IPS-18a (cell line): ENCODE measurements at regions not wholly inside any gene's neighbourhood (a gene's known extent, or its start where the extent isn't known, plus 50 kb on each side); places are given as distances from the start of the nearest gene placed in this dataset.

Experiments
- H3K27ac ChIP-seq: one replicate; pipeline ENCODE4 v1.5.1; 2013; ENCODE audit warnings: low read length
- H3K27me3 ChIP-seq: one replicate; pipeline ENCODE4 v1.6.1; 2013; ENCODE audit warnings: mild to moderate bottlenecking, low read length; ENCODE audit not compliant: control insufficient read depth, insufficient read depth
- H3K36me3 ChIP-seq: one replicate; pipeline ENCODE4 v1.6.1; 2013; ENCODE audit warnings: low read depth, low read length; ENCODE audit not compliant: control insufficient read depth
- H3K4me1 ChIP-seq: one replicate; pipeline ENCODE4 v1.6.1; 2013; ENCODE audit warnings: low read depth, low read length; ENCODE audit not compliant: control insufficient read depth
- H3K4me3 ChIP-seq: one replicate; pipeline ENCODE4 v1.5.1; 2013; ENCODE audit warnings: low read length
- H3K9ac ChIP-seq: one replicate; pipeline ENCODE4 v1.6.1; 2013; ENCODE audit warnings: mild to moderate bottlenecking, low read length, moderate library complexity
- H3K9me3 ChIP-seq: one replicate; pipeline ENCODE4 v1.6.1; 2013; ENCODE audit warnings: low read depth, low read length; ENCODE audit not compliant: control insufficient read depth

GRCh38 chr1:224507771-224508523, 73.3 kb upstream of the WDR26 start:
- no peak overlapping the region for H3K27ac ChIP-seq
- H3K9ac ChIP-seq = no peak overlapping the region
- H3K4me3 ChIP-seq = no peak overlapping the region

DNA sequence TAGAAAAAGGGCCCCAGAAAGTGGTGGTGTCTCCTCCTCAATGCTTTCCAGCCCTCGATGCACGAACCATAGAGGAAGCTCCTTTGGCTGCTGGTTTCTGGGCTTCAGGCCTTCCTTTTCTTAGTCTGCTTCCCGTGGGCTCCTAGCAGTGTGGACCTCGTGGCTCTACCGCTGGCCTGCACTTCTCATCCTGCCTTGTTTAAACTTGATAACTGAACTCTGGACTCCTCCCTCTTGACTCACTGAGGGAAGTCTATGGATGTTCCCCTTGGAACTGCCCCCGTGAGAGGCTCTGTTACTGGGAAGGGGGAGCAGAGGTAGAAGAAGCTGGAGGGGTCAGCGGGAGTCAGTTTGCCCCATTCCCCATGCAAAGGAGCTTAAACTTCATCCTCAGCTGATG, 75.3 kb upstream of the WDR26 start:
- Histone ChIP-seq H3K36me3 (no peaks in the 10 kb centered on the region), H3K27me3 (no peaks in the 10 kb centered on the region), H3K9me3 (no peaks in the 10 kb centered on the region), H3K4me3 (no peak overlapping the region), H3K27ac (no peak overlapping the region), H3K4me1 (no peaks in the 10 kb centered on the region), H3K9ac (no peak overlapping the region)

More at GRCh38 chr1:224507771-224508523, 73.3 kb upstream of the WDR26 start:
- Histone ChIP-seq H3K4me1 (peaks cover 11% of the 10 kb centered on the region), H3K9me3 (no peaks in the 10 kb centered on the region), H3K36me3 (no peaks in the 10 kb centered on the region), H3K27me3 (no peaks in the 10 kb centered on the region)

- Histone ChIP-seq H3K4me1 (no peaks in the 10 kb centered on the region), H3K9ac (no peak overlapping the region), H3K27ac (no peak overlapping the region)
These were observed 76.5 kb upstream of the WDR26 start for GRCh38 chr1:224510880-224511645.

GRCh38 chr1:224512600-224513151, 78.1 kb upstream of the WDR26 start:
- no peak overlapping the region for H3K27ac ChIP-seq
- no peaks in the 10 kb centered on the region for H3K27me3 ChIP-seq
- H3K9me3 ChIP-seq = no peaks in the 10 kb centered on the region
- no peak overlapping the region for H3K9ac ChIP-seq
- H3K4me1 ChIP-seq = no peaks in the 10 kb centered on the region
- H3K36me3 ChIP-seq = no peaks in the 10 kb centered on the region
- no peak overlapping the region for H3K4me3 ChIP-seq

More at GRCh38 chr1:224510880-224511645, 76.5 kb upstream of the WDR26 start:
- Histone ChIP-seq H3K27me3 (no peaks in the 10 kb centered on the region), H3K4me3 (no peak overlapping the region), H3K9me3 (no peaks in the 10 kb centered on the region), H3K36me3 (no peaks in the 10 kb centered on the region)

GRCh38 chr1:224513383-224513782, 78.8 kb upstream of the WDR26 start:
- no peak overlapping the region for H3K4me3 ChIP-seq
- H3K4me1 ChIP-seq = no peaks in the 10 kb centered on the region
- no peaks in the 10 kb centered on the region for H3K36me3 ChIP-seq
- H3K9ac ChIP-seq = no peak overlapping the region
- H3K9me3 ChIP-seq = no peaks in the 10 kb centered on the region
- H3K27me3 ChIP-seq = no peaks in the 10 kb centered on the region
- H3K27ac ChIP-seq = no peak overlapping the region

DNA sequence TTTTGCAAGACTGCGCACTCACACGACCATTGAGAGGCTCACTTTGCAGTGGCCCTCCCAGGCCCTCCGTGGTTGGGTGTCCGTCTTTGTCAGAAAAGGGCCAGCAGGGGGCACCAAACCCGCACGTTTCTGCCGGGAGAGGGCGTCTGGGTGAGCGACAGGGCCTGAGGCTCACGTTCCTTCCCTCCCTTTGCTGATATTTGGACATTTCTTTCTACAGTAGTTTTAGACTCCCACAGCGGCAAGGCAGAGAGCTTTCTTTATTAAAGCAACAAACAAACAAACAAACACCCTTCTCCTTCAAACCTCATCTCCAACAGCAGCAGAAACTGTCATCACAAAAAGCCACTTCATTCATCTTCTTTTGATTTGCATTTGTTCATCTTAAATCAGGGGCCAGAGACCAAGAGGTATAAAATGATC, 79.2 kb upstream of the WDR26 start:
- no peak overlapping the region for H3K27ac ChIP-seq

DNA sequence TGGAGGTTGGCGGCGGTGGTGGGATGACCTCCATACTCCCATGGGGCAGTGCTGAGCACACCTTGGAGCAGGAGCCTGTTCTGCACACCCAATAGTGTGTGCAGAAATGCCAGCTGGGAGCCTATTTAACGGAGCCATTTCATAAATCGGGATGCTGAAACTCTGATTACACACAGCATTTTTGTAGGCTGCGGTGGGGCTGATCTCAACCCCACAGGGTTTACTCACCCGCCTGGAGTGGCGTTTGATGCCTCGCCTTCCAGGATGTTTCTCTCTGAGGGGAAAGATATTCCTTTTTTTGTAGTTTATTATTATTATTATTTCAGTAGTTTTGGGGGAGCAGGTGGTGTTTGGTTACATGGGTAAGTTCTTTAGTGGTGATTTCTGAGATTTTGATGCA, 82.6 kb upstream of the WDR26 start:
- H3K9me3 ChIP-seq = no peaks in the 10 kb centered on the region
- H3K27ac ChIP-seq = no peak overlapping the region
- H3K9ac ChIP-seq = no peak overlapping the region
- H3K4me3 ChIP-seq = no peak overlapping the region
- H3K27me3 ChIP-seq = no peaks in the 10 kb centered on the region
- no peaks in the 10 kb centered on the region for H3K36me3 ChIP-seq
- no peaks in the 10 kb centered on the region for H3K4me1 ChIP-seq

More for the DNA sequence above, 79.2 kb upstream of the WDR26 start:
- H3K9ac ChIP-seq = no peak overlapping the region
- no peak overlapping the region for H3K4me3 ChIP-seq
- H3K27me3 ChIP-seq = no peaks in the 10 kb centered on the region
- no peaks in the 10 kb centered on the region for H3K36me3 ChIP-seq
- no peaks in the 10 kb centered on the region for H3K9me3 ChIP-seq
- no peaks in the 10 kb centered on the region for H3K4me1 ChIP-seq

GRCh38 chr1:224518528-224518927, 83.9 kb upstream of the WDR26 start:
- no peak overlapping the region for H3K27ac ChIP-seq
- H3K27me3 ChIP-seq = no peaks in the 10 kb centered on the region
- no peaks in the 10 kb centered on the region for H3K4me1 ChIP-seq
- no peak overlapping the region for H3K4me3 ChIP-seq
- H3K9ac ChIP-seq = no peak overlapping the region
- H3K9me3 ChIP-seq = no peaks in the 10 kb centered on the region
- H3K36me3 ChIP-seq = no peaks in the 10 kb centered on the region

DNA sequence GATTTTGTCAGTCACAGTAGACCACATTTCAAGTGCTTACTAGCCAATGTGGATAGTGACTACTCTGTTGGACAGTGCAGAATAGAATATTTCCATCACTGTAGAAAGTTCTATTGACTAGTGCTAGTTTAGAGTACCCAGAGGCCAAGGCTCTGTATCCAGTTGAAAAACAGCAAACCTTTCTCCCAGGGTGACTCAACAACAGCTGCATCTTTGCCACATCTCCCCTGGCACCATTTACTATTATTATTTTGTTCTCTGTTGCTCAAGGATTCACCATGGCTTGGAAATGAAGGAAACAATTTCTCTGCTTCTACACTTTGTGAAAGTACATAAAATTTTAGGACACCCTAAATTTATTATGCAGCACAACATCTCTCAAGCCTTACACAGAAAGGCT, 85.3 kb upstream of the WDR26 start:
- no peak overlapping the region for H3K4me3 ChIP-seq
- no peaks in the 10 kb centered on the region for H3K4me1 ChIP-seq
- H3K9ac ChIP-seq = no peak overlapping the region
- H3K27ac ChIP-seq = no peak overlapping the region
- no peaks in the 10 kb centered on the region for H3K9me3 ChIP-seq
- H3K36me3 ChIP-seq = no peaks in the 10 kb centered on the region
- H3K27me3 ChIP-seq = no peaks in the 10 kb centered on the region

DNA sequence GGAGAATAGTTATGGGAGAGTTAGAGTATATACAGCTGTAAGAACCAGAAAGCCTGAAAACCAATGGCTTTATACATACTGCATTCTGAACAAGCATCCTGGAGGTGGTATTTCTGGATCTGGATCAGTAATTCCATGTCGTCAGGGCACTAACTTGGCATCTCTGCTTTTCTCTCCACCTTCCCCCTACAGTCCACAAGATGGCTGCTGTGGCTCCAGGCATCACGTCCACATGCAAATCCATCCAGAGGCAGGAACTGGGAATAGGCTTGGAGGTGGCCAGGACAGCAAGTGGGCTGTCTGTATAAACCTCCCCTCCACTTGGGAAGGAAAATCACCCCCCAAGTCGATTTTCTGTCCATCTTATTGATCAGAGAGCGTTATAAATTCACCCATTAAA, 86.2 kb upstream of the WDR26 start:
- H3K4me1 ChIP-seq = no peaks in the 10 kb centered on the region
- H3K36me3 ChIP-seq = no peaks in the 10 kb centered on the region
- H3K9me3 ChIP-seq = no peaks in the 10 kb centered on the region
- H3K4me3 ChIP-seq = no peak overlapping the region
- no peaks in the 10 kb centered on the region for H3K27me3 ChIP-seq
- no peak overlapping the region for H3K27ac ChIP-seq
- H3K9ac ChIP-seq = no peak overlapping the region

DNA sequence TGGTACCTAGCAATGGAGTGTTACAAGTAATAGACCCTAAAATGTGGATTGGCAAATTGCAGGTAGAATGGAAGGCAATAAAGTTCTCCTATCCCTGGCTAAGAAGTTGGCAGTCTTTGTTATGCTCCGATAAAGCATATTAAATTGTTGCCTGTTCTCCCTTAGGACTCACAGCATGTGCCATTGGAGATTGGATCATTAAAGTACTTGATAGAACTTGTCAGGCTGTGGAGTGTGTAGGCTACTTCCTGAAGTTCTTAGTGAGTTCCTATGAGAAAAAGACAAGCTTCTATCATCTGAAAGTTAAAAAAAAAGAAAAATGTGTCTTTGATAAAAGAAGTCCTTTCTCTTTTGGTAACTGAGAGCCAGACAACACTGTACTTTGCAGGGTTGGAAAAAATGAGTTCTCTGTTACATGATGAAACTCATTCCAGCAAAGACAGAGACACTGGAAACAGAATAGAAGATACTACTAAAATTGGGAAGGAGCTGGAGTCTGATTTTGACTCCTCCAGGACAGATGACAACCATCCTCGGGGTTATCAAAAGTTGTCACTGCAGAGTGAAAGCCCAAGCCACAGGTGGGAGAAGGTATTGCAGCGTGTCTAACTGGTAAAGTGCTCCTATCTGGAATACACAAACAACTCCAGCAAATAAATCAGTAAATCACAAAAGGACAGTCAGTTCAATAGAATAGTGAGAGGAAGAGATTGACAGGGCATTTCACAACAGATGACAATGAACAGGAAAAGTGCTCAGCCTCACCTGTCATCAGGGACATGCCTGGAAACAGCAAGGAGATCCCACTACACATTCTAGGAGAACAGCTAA, 87.5 kb upstream of the WDR26 start:
- Histone ChIP-seq H3K4me3 (no peak overlapping the region), H3K9ac (no peak overlapping the region), H3K27ac (no peak overlapping the region), H3K36me3 (no peaks in the 10 kb centered on the region), H3K9me3 (no peaks in the 10 kb centered on the region), H3K4me1 (no peaks in the 10 kb centered on the region), H3K27me3 (no peaks in the 10 kb centered on the region)
